SU-DHL-6 (cell line): ENCODE measurements at regions not wholly inside any gene's neighbourhood (a gene's known extent, or its start where the extent isn't known, plus 50 kb on each side); places are given as distances from the start of the nearest gene placed in this dataset.

Experiments used
- H2AFZ ChIP-seq: fragments of 200-600 bp; sonication (generic); 2 replicates; pipeline ENCODE4 v1.6.1; 2014; ENCODE audit warnings: low read depth, mild to moderate bottlenecking, moderate library complexity, mixed read lengths, antibody characterized with exemption, low read length; ENCODE audit not compliant: severe bottlenecking
- H3F3A ChIP-seq: fragments of 200-600 bp; shearing (Covaris generic); 2 replicates; pipeline ENCODE4 v1.6.0; 2016; ENCODE audit warnings: antibody characterized with exemption, mild to moderate bottlenecking; ENCODE audit not compliant: insufficient read depth
- H3K27ac ChIP-seq: fragments of 200-600 bp; sonication (generic); 2 replicates; pipeline ENCODE4 v1.5.1; 2016; ENCODE audit warnings: low read depth, mild to moderate bottlenecking, low read length, moderate library complexity, mixed read lengths
- H3K27me3 ChIP-seq: fragments of 200-600 bp; sonication (generic), shearing (Covaris generic); 2 replicates; pipeline ENCODE4 v1.6.0; 2014; ENCODE audit warnings: mild to moderate bottlenecking, low read length
- H3K36me3 ChIP-seq: fragments of 200-600 bp; sonication (generic); 2 replicates; pipeline ENCODE4 v1.6.1; 2014; ENCODE audit warnings: mild to moderate bottlenecking, low read length, mixed read lengths
- H3K4me2 ChIP-seq: fragments of 300-600, 200-600 bp; shearing (Covaris generic), sonication (generic); 2 replicates; pipeline ENCODE4 v1.6.0; 2014; ENCODE audit warnings: low read length, low read depth, mild to moderate bottlenecking; ENCODE audit not compliant: poor library complexity, severe bottlenecking
- H3K4me3 ChIP-seq: fragments of 200-600 bp; sonication (generic); 2 replicates; pipeline ENCODE4 v1.5.1; 2014; ENCODE audit warnings: antibody characterized with exemption, low read length, mild to moderate bottlenecking, mixed read lengths; ENCODE audit not compliant: insufficient read depth, poor library complexity, severe bottlenecking
- H3K79me2 ChIP-seq: fragments of 200-600 bp; sonication (generic); 2 replicates; pipeline ENCODE4 v1.6.1; 2014; ENCODE audit warnings: mild to moderate bottlenecking, low read length, moderate library complexity; ENCODE audit not compliant: insufficient read depth
- H3K9ac ChIP-seq: fragments of 200-600 bp; sonication (generic); 2 replicates; pipeline ENCODE4 v1.7.0; 2014; ENCODE audit warnings: mild to moderate bottlenecking, low read length
- H3K9me2 ChIP-seq: fragments of 200-600 bp; sonication (generic); replicated peaks from 2 replicates; pipeline ENCODE4 v1.6.1; 2014; ENCODE audit warnings: low read length; ENCODE audit not compliant: insufficient read depth
- H3K9me3 ChIP-seq: fragments of 200-600 bp; sonication (generic); 2 replicates; pipeline ENCODE4 v1.6.1; 2014; ENCODE audit warnings: low read length, mixed read lengths; ENCODE audit not compliant: insufficient read depth
- H4K20me1 ChIP-seq: fragments of 200-600 bp; sonication (generic); 2 replicates; pipeline ENCODE4 v1.6.1; 2014; ENCODE audit warnings: low read depth, mild to moderate bottlenecking, antibody characterized with exemption, low read length, moderate library complexity, mixed read lengths
- EZH2phosphoT487 ChIP-seq: fragments of 200-600 bp; sonication (generic), shearing (Covaris generic); conservative IDR thresholded peaks from 2 replicates; pipeline ENCODE4 v1.6.1; 2018; ENCODE audit warnings: mild to moderate bottlenecking, antibody characterized with exemption, low read length, moderate library complexity, mixed read lengths
- TF ChIP-seq, protein P1 (sequence below): fragments of 200-600 bp; sonication (generic); IDR thresholded peaks from one replicate; pipeline ENCODE4 v1.5.1; 2017; ENCODE audit warnings: antibody characterized with exemption, mild to moderate bottlenecking, low read length, moderate library complexity; ENCODE audit not compliant: insufficient read depth, poor library complexity, severe bottlenecking

DNA sequence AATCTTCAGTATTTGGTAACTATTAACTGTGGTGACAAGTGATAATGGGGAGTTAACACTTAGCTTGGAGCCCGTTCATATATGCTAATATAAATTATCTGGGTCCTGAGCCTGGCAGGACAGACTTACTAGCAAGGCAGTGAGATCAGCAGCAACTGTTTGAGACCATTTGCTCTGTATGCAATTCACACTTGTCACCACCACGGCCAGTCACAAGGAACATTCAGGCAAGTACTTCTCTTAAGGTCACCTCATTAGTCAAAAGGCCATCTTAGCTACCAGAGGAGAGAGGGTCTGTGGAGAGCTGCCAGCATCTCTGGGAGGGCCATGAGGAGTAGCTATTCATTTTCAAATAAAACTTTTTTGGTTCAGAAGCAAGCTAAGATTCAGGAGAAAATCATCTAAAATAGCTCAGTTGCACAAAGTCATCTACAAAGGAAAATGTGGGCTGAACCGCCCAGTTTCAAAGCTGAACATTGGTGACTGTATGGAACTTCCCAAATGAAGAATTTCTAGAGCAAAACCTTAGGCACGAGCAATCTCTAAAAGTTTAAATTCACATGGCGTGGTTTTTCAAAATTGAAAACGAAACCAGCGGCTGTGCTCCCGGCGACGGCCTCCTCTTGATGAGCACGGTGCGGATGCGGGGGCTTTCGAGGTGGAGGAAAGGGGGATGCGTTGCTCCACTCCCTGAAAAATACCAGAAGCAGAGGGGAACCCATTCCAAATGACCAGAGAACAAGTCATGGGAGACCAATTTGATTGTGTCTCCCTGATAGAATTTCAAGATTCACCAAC, 233.5 kb upstream of the MGMT start:
- Histone ChIP-seq H3K4me3 (no peak overlapping the region), H3K27ac (no peak overlapping the region), H3K36me3 (no peaks in the 10 kb centered on the region), H3K4me2 (no peak overlapping the region), H3K9ac (no peak overlapping the region), H3K9me3 (no peaks in the 10 kb centered on the region), H3K9me2 (no peaks in the 10 kb centered on the region), H2AFZ (no peak overlapping the region), H3F3A (no peaks in the 10 kb centered on the region), H4K20me1 (no peaks in the 10 kb centered on the region), H3K79me2 (no peaks in the 10 kb centered on the region), H3K27me3 (no peaks in the 10 kb centered on the region)
- no peak for TF ChIP-seq EZH2phosphoT487
- TF ChIP-seq, protein P1, sequence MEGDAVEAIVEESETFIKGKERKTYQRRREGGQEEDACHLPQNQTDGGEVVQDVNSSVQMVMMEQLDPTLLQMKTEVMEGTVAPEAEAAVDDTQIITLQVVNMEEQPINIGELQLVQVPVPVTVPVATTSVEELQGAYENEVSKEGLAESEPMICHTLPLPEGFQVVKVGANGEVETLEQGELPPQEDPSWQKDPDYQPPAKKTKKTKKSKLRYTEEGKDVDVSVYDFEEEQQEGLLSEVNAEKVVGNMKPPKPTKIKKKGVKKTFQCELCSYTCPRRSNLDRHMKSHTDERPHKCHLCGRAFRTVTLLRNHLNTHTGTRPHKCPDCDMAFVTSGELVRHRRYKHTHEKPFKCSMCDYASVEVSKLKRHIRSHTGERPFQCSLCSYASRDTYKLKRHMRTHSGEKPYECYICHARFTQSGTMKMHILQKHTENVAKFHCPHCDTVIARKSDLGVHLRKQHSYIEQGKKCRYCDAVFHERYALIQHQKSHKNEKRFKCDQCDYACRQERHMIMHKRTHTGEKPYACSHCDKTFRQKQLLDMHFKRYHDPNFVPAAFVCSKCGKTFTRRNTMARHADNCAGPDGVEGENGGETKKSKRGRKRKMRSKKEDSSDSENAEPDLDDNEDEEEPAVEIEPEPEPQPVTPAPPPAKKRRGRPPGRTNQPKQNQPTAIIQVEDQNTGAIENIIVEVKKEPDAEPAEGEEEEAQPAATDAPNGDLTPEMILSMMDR = no peak

DNA sequence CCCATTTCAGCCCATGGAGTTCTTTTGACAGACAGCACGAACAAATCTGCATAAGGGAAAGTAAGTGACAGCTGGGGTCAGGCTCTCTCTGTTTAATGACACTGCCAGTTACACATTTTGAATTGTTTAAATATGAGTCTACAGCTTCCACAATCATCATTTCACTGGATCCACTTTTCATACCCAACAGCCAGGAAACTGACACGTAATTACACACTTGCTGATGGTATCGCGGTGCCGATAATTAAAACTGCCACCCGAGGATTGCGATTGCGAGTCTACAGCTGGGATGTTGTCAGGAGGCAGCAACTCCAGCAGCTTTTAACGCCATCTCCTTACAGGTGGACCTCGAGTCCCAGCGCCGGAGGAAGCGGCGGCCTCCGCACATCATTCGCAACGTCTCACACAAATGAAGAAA, 230.8 kb upstream of the MGMT start:
- H3K27me3 ChIP-seq = no peaks in the 10 kb centered on the region

DNA sequence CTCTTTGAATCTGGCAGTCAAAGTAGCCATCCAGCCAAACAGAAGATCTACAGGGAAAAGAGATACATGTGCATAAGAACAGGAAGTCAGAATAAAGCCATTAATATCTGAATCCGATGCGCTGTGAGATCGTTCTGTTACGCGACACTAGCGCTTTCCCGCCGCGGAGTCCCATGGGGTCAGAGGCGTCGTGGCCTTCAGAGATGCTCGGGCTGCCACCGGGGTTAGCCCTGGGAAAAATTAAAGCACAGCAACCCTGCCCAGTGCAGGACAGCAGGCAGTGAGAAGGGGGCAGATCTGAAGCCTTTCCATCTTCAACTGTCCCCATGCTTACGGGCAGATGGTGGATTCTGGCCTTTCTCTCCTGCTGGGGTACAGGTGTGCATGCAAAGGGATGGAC, 225.6 kb upstream of the MGMT start:
- Histone ChIP-seq H2AFZ (no peak overlapping the region), H3K79me2 (no peaks in the 10 kb centered on the region), H3K4me2 (no peak overlapping the region), H3K27me3 (no peaks in the 10 kb centered on the region), H4K20me1 (no peaks in the 10 kb centered on the region), H3K4me3 (no peak overlapping the region), H3K9ac (no peak overlapping the region), H3K36me3 (no peaks in the 10 kb centered on the region), H3K9me3 (no peaks in the 10 kb centered on the region), H3K27ac (no peak overlapping the region), H3K9me2 (no peaks in the 10 kb centered on the region), H3F3A (no peaks in the 10 kb centered on the region)
- TF ChIP-seq, protein P1 = no peak
- no peak for TF ChIP-seq EZH2phosphoT487

More for the DNA sequence above, 230.8 kb upstream of the MGMT start:
- Histone ChIP-seq H3K4me2 (no peak overlapping the region), H3K9ac (no peak overlapping the region), H4K20me1 (no peaks in the 10 kb centered on the region), H3K4me3 (no peak overlapping the region), H3K9me2 (no peaks in the 10 kb centered on the region), H2AFZ (no peak overlapping the region), H3K79me2 (no peaks in the 10 kb centered on the region), H3K27ac (no peak overlapping the region), H3K36me3 (no peaks in the 10 kb centered on the region), H3K9me3 (no peaks in the 10 kb centered on the region), H3F3A (no peaks in the 10 kb centered on the region)
- TF ChIP-seq EZH2phosphoT487 = no peak
- TF ChIP-seq, protein P1 = no peak
